H1 (cell line): ENCODE measurements at regions not wholly inside any gene's neighbourhood (a gene's known extent, or its start where the extent isn't known, plus 50 kb on each side); places are given as distances from the start of the nearest gene placed in this dataset.

Source experiments
- BACH1 ChIP-seq: IDR thresholded peaks from 2 replicates; pipeline ENCODE4 v1.6.1; 2012; ENCODE audit warnings: low read length, improper control_type of control experiment
- CBX8 ChIP-seq: fragments of 300-800, 300-1000 bp; sonication (generic); IDR thresholded peaks from 2 replicates; pipeline ENCODE4 v1.7.1; 2016; ENCODE audit warnings: low read depth, low read length, borderline replicate concordance
- CHD7 ChIP-seq: fragments of 300-600 bp; sonication (generic); IDR thresholded peaks from 2 replicates; pipeline ENCODE4 v1.7.1; 2012; ENCODE audit warnings: low read length, moderate library complexity, mild to moderate bottlenecking, inconsistent platforms; ENCODE audit not compliant: insufficient replicate concordance
- FOSL1 ChIP-seq: IDR thresholded peaks from 2 replicates; pipeline ENCODE4 v1.6.1; 2011; ENCODE audit warnings: mild to moderate bottlenecking, low read depth, low read length, moderate library complexity; ENCODE audit not compliant: insufficient read depth
- HDAC2 ChIP-seq, 2 experiments: fragments of 300-600 bp in 1 of 2; sonication (generic) in 1 of 2; IDR thresholded peaks; 2 replicates each; pipeline ENCODE4 v1.6.1; 2011 to 2012; ENCODE audit warnings: low read depth in 2 of 2, low read length in 2 of 2, mild to moderate bottlenecking in 2 of 2, moderate library complexity in 2 of 2, borderline replicate concordance in 1 of 2, inconsistent platforms in 1 of 2
- NRF1 ChIP-seq: IDR thresholded peaks from 2 replicates; pipeline ENCODE4 v1.6.1; 2011; ENCODE audit warnings: mild to moderate bottlenecking, low read depth, low read length, improper control_type of control experiment
- RNF2 ChIP-seq: fragments of 200-900, 300-1000 bp; sonication (generic); IDR thresholded peaks from 2 replicates; pipeline ENCODE4 v1.7.1; 2016; ENCODE audit warnings: borderline replicate concordance, low read depth, mild to moderate bottlenecking, antibody characterized with exemption, low read length; ENCODE audit not compliant: poor library complexity, severe bottlenecking; ENCODE audit errors: missing control alignments
- RXRA ChIP-seq: IDR thresholded peaks from 2 replicates; pipeline ENCODE4 v1.6.1; 2011; ENCODE audit warnings: low read depth, mild to moderate bottlenecking, low read length, moderate library complexity; ENCODE audit not compliant: insufficient read depth
- SIN3A ChIP-seq, 2 experiments: IDR thresholded peaks in 1 of 2; conservative IDR thresholded peaks in 1 of 2; 2 replicates each; pipeline ENCODE4 v1.6.1; 2011 to 2012; ENCODE audit warnings: low read length in 2 of 2, improper control_type of control experiment in 1 of 2, low read depth in 1 of 2, mild to moderate bottlenecking in 1 of 2
- TAF7 ChIP-seq: optimal IDR thresholded peaks from 2 replicates; pipeline ENCODE3; 2011; ENCODE audit warnings: low read depth, mild to moderate bottlenecking, inconsistent platforms, low read length, moderate library complexity, borderline replicate concordance
- TCF12 ChIP-seq: IDR thresholded peaks from 2 replicates; pipeline ENCODE4 v1.6.1; 2011; ENCODE audit warnings: low read depth, mild to moderate bottlenecking, low read length

- TF ChIP-seq CHD7 (no peak), NRF1 (no peak), FOSL1 (no peak), BACH1 (no peak), HDAC2 (IDR thresholded peaks at IDR 0.05; ENCODE audit: borderline replicate concordance in 1 of 2, low read depth in 2 of 2, low read length in 2 of 2) (no peak), SIN3A (conservative IDR thresholded peaks at IDR 0.05 in 1 of 2, IDR thresholded peaks at IDR 0.05 in 1 of 2; ENCODE audit: low read depth in 1 of 2, low read length in 2 of 2) (no peak), CBX8 (no peak), RNF2 (no peak), TCF12 (no peak), RXRA (no peak), TAF7 (no peak)
Observed at GRCh38 chr3:106452096-106452495, 583.3 kb upstream of the CBLB start (continued).
